ENCODE measurements at regions not wholly inside any gene's neighbourhood (a gene's known extent, or its start where the extent isn't known, plus 50 kb on each side); places are given as distances from the start of the nearest gene placed in this dataset.

GRCh38 chr13:107458269-107458668, 757.1 kb downstream of the LIG4 start:
- no peak for TF ChIP-seq EZH2 (IDR thresholded peaks at IDR 0.05; ENCODE audit: borderline replicate concordance, low read length)
- TF ChIP-seq, protein P1, sequence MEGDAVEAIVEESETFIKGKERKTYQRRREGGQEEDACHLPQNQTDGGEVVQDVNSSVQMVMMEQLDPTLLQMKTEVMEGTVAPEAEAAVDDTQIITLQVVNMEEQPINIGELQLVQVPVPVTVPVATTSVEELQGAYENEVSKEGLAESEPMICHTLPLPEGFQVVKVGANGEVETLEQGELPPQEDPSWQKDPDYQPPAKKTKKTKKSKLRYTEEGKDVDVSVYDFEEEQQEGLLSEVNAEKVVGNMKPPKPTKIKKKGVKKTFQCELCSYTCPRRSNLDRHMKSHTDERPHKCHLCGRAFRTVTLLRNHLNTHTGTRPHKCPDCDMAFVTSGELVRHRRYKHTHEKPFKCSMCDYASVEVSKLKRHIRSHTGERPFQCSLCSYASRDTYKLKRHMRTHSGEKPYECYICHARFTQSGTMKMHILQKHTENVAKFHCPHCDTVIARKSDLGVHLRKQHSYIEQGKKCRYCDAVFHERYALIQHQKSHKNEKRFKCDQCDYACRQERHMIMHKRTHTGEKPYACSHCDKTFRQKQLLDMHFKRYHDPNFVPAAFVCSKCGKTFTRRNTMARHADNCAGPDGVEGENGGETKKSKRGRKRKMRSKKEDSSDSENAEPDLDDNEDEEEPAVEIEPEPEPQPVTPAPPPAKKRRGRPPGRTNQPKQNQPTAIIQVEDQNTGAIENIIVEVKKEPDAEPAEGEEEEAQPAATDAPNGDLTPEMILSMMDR (conservative IDR thresholded peaks at IDR 0.05 in 1 of 2, IDR thresholded peaks at IDR 0.05 in 1 of 2; ENCODE audit: extremely low read depth in 1 of 2, insufficient read depth in 1 of 2, low read depth in 1 of 2, low read length in 2 of 2): no peak
